ENCODE measurements at regions not wholly inside any gene's neighbourhood (a gene's known extent, or its start where the extent isn't known, plus 50 kb on each side); places are given as distances from the start of the nearest gene placed in this dataset.

- TF ChIP-seq SIN3A (IDR thresholded peaks at IDR 0.05; ENCODE audit: borderline replicate concordance, insufficient read depth, low read length) (no peak), REST (IDR thresholded peaks at IDR 0.05; ENCODE audit: insufficient read depth in 1 of 2, low read depth in 2 of 2, low read length in 2 of 2) (no peak), TAF1 (IDR thresholded peaks at IDR 0.05; ENCODE audit: borderline replicate concordance, insufficient read depth, low read length) (no peak), POLR2AphosphoS5 (IDR thresholded peaks at IDR 0.05; ENCODE audit: low read depth, low read length) (no peak), FOXP2 (optimal IDR thresholded peaks at IDR 0.05; ENCODE audit: borderline replicate concordance, extremely low read depth, extremely low read length, insufficient read depth) (no peak)
Measured at GRCh38 chr14:41120402-41120801, 486.3 kb upstream of the LRFN5 start.

GRCh38 chr14:41096131-41096530 lies 510.5 kb upstream of the LRFN5 start:
- no peak for TF ChIP-seq SIN3A (IDR thresholded peaks at IDR 0.05; ENCODE audit: borderline replicate concordance, insufficient read depth, low read length)
- TF ChIP-seq POLR2AphosphoS5 (IDR thresholded peaks at IDR 0.05; ENCODE audit: low read depth, low read length) = no peak
- no peak for TF ChIP-seq TAF1 (IDR thresholded peaks at IDR 0.05; ENCODE audit: borderline replicate concordance, insufficient read depth, low read length)
- TF ChIP-seq FOXP2 (optimal IDR thresholded peaks at IDR 0.05; ENCODE audit: borderline replicate concordance, extremely low read depth, extremely low read length, insufficient read depth) = no peak
- TF ChIP-seq REST (IDR thresholded peaks at IDR 0.05; ENCODE audit: insufficient read depth in 1 of 2, low read depth in 2 of 2, low read length in 2 of 2) = no peak

- no peak for TF ChIP-seq POLR2AphosphoS5 (IDR thresholded peaks at IDR 0.05; ENCODE audit: low read depth, low read length)
- TF ChIP-seq TAF1 (IDR thresholded peaks at IDR 0.05; ENCODE audit: borderline replicate concordance, insufficient read depth, low read length) = no peak
- TF ChIP-seq REST (IDR thresholded peaks at IDR 0.05; ENCODE audit: insufficient read depth in 1 of 2, low read depth in 2 of 2, low read length in 2 of 2) = no peak
- no peak for TF ChIP-seq SIN3A (IDR thresholded peaks at IDR 0.05; ENCODE audit: borderline replicate concordance, insufficient read depth, low read length)
- TF ChIP-seq FOXP2 (optimal IDR thresholded peaks at IDR 0.05; ENCODE audit: borderline replicate concordance, extremely low read depth, extremely low read length, insufficient read depth) = no peak
Measured at GRCh38 chr14:41087056-41087455, 519.6 kb upstream of the LRFN5 start.

GRCh38 chr14:41073544-41073943 lies 533.1 kb upstream of the LRFN5 start:
- no peak for TF ChIP-seq POLR2AphosphoS5 (IDR thresholded peaks at IDR 0.05; ENCODE audit: low read depth, low read length)
- TF ChIP-seq REST (IDR thresholded peaks at IDR 0.05; ENCODE audit: insufficient read depth in 1 of 2, low read depth in 2 of 2, low read length in 2 of 2) = no peak
- TF ChIP-seq TAF1 (IDR thresholded peaks at IDR 0.05; ENCODE audit: borderline replicate concordance, insufficient read depth, low read length) = no peak
- no peak for TF ChIP-seq FOXP2 (optimal IDR thresholded peaks at IDR 0.05; ENCODE audit: borderline replicate concordance, extremely low read depth, extremely low read length, insufficient read depth)
- no peak for TF ChIP-seq SIN3A (IDR thresholded peaks at IDR 0.05; ENCODE audit: borderline replicate concordance, insufficient read depth, low read length)

GRCh38 chr14:41072776-41073175 lies 533.9 kb upstream of the LRFN5 start:
- TF ChIP-seq REST (IDR thresholded peaks at IDR 0.05; ENCODE audit: insufficient read depth in 1 of 2, low read depth in 2 of 2, low read length in 2 of 2) = no peak

Data from PFSK-1 (cell line).